HepG2 (cell line): ENCODE measurements at regions not wholly inside any gene's neighbourhood (a gene's known extent, or its start where the extent isn't known, plus 50 kb on each side); places are given as distances from the start of the nearest gene placed in this dataset.

Source experiments
- E2F5 ChIP-seq: sonication (generic); formaldehyde crosslinking; conservative IDR thresholded peaks from 2 replicates; pipeline ENCODE4 v1.4.0; 2020; ENCODE audit warnings: missing genetic modification reagents
- HIVEP1 ChIP-seq: sonication (generic); formaldehyde crosslinking; IDR thresholded peaks from 2 replicates; pipeline ENCODE4 v1.4.0; 2020; ENCODE audit warnings: mild to moderate bottlenecking, missing genetic modification reagents
- SNAPC2 ChIP-seq: sonication (generic); formaldehyde crosslinking; IDR thresholded peaks from 2 replicates; pipeline ENCODE4 v1.8.1; 2022; ENCODE audit warnings: mild to moderate bottlenecking, missing genetic modification reagents
- ZNF253 ChIP-seq: sonication (generic); formaldehyde crosslinking; IDR thresholded peaks from 2 replicates; pipeline ENCODE4 v1.8.0; 2022; ENCODE audit warnings: mild to moderate bottlenecking, missing genetic modification reagents, borderline replicate concordance
- ZNF605 ChIP-seq: sonication (generic); formaldehyde crosslinking; IDR thresholded peaks from 2 replicates; pipeline ENCODE4 v1.8.0; 2022; ENCODE audit warnings: mild to moderate bottlenecking, missing genetic modification reagents
- ZNF770 ChIP-seq: sonication (generic); formaldehyde crosslinking; IDR thresholded peaks from 2 replicates; pipeline ENCODE4 v1.5.0; 2020; ENCODE audit warnings: mild to moderate bottlenecking, missing genetic modification reagents
- TF ChIP-seq, protein P1 (sequence below): sonication (generic); formaldehyde crosslinking; IDR thresholded peaks from 2 replicates; pipeline ENCODE4 v1.4.0; 2020; ENCODE audit warnings: missing genetic modification reagents, borderline replicate concordance
- TF ChIP-seq, protein P2 (sequence below): sonication (generic); formaldehyde crosslinking; IDR thresholded peaks from 2 replicates; pipeline ENCODE4 v1.5.1; 2020; ENCODE audit warnings: mild to moderate bottlenecking, missing genetic modification reagents, moderate library complexity

GRCh38 chr17:31660684-31661083 is 198.4 kb downstream of the COPRS start (continued):
- TF ChIP-seq, protein P1, sequence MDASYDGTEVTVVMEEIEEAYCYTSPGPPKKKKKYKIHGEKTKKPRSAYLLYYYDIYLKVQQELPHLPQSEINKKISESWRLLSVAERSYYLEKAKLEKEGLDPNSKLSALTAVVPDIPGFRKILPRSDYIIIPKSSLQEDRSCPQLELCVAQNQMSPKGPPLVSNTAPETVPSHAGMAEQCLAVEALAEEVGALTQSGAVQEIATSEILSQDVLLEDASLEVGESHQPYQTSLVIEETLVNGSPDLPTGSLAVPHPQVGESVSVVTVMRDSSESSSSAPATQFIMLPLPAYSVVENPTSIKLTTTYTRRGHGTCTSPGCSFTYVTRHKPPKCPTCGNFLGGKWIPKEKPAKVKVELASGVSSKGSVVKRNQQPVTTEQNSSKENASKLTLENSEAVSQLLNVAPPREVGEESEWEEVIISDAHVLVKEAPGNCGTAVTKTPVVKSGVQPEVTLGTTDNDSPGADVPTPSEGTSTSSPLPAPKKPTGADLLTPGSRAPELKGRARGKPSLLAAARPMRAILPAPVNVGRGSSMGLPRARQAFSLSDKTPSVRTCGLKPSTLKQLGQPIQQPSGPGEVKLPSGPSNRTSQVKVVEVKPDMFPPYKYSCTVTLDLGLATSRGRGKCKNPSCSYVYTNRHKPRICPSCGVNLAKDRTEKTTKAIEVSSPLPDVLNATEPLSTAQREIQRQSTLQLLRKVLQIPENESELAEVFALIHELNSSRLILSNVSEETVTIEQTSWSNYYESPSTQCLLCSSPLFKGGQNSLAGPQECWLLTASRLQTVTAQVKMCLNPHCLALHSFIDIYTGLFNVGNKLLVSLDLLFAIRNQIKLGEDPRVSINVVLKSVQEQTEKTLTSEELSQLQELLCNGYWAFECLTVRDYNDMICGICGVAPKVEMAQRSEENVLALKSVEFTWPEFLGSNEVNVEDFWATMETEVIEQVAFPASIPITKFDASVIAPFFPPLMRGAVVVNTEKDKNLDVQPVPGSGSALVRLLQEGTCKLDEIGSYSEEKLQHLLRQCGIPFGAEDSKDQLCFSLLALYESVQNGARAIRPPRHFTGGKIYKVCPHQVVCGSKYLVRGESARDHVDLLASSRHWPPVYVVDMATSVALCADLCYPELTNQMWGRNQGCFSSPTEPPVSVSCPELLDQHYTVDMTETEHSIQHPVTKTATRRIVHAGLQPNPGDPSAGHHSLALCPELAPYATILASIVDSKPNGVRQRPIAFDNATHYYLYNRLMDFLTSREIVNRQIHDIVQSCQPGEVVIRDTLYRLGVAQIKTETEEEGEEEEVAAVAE (CRISPR knock-in tag): no peak
- TF ChIP-seq ZNF253 (CRISPR knock-in tag) (no peak), HIVEP1 (CRISPR knock-in tag) (no peak), SNAPC2 (CRISPR knock-in tag) (no peak), ZNF770 (CRISPR knock-in tag) (no peak), ZNF605 (CRISPR knock-in tag) (no peak), E2F5 (CRISPR knock-in tag) (no peak)
- TF ChIP-seq, protein P2, sequence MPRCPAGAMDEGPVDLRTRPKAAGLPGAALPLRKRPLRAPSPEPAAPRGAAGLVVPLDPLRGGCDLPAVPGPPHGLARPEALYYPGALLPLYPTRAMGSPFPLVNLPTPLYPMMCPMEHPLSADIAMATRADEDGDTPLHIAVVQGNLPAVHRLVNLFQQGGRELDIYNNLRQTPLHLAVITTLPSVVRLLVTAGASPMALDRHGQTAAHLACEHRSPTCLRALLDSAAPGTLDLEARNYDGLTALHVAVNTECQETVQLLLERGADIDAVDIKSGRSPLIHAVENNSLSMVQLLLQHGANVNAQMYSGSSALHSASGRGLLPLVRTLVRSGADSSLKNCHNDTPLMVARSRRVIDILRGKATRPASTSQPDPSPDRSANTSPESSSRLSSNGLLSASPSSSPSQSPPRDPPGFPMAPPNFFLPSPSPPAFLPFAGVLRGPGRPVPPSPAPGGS (CRISPR knock-in tag): no peak
- TF ChIP-seq, all 625 proteins: peak for 0
